ENCODE measurements at regions not wholly inside any gene's neighbourhood (a gene's known extent, or its start where the extent isn't known, plus 50 kb on each side); places are given as distances from the start of the nearest gene placed in this dataset.

DNA sequence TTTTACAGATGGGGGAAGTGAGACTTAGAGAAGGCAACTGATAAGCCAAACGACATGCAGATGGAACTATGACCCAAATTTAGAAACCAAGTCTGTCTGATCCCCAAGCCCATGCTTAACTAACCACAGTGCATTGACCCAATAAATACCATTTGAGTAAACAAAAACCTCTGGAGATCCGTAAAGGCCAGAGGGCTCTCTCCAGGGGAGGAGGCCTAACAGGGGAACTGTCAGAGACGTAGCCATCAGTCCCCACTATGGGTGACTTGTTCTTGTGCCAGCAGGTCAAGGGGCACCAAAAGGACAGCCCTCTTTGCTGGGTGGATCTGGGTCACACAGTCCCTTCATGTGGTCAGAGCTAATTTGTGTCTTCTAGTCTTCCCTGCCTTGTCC, 420.2 kb downstream of the BCOR start:
- in situ Hi-C loops (cut with HindIII; ENCODE audit: low sequenced_read_pairs) = no loop called here
- H3K4me3 ChIP-seq (ENCODE audit: low read depth, low read length) = no peak overlapping the region
- TF ChIP-seq, protein P1, sequence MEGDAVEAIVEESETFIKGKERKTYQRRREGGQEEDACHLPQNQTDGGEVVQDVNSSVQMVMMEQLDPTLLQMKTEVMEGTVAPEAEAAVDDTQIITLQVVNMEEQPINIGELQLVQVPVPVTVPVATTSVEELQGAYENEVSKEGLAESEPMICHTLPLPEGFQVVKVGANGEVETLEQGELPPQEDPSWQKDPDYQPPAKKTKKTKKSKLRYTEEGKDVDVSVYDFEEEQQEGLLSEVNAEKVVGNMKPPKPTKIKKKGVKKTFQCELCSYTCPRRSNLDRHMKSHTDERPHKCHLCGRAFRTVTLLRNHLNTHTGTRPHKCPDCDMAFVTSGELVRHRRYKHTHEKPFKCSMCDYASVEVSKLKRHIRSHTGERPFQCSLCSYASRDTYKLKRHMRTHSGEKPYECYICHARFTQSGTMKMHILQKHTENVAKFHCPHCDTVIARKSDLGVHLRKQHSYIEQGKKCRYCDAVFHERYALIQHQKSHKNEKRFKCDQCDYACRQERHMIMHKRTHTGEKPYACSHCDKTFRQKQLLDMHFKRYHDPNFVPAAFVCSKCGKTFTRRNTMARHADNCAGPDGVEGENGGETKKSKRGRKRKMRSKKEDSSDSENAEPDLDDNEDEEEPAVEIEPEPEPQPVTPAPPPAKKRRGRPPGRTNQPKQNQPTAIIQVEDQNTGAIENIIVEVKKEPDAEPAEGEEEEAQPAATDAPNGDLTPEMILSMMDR (IDR thresholded peaks at IDR 0.05; ENCODE audit: low read depth, low read length) = no peak
- no peak for DNase-seq (ENCODE audit: low read depth, low spot score)

DNA sequence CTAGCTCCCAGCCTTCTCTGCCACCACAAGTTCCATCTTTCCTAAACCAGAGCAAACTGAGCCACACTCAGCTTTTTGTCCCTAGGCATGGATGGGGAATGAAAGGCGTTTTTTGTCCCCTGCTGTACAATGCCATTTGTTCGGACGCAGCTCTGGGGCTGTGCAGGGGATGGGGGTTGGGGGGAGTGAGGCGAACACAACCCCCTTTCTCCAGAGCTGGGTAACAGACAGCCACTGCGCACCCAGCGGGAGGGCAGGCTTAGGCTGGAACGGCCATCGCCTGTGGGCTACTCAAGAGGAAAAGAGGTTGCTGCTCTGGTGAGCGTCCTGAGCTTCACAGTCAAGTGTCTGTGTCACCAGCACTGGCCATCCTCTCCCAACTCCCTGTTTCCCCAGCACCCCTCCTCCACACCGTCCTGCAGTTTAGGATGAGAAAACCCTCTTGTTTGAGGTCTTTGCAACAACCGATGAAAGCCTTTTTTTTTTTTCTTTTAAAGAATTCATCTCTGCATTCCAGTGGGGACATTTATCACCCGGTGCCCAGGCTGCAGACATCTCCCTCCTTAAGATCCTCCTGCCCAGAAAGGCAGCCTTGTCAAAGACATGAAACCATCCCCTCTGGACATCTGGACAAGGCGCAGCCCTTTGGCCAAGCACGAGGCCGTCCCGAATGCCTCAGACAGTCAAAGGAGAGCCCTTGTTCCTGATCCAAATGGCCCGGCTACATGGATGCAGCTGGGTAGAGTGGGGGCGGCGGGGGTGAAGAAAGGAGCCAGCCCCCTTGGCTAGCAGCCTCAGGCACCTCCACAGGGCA, 419.6 kb downstream of the BCOR start:
- TF ChIP-seq, protein P1 (IDR thresholded peaks at IDR 0.05; ENCODE audit: low read depth, low read length) = no peak
- no peak for DNase-seq (ENCODE audit: low read depth, low spot score)
- in situ Hi-C loops (cut with HindIII; ENCODE audit: low sequenced_read_pairs) = no loop called here
- H3K4me3 ChIP-seq (ENCODE audit: low read depth, low read length) = no peak overlapping the region

DNA sequence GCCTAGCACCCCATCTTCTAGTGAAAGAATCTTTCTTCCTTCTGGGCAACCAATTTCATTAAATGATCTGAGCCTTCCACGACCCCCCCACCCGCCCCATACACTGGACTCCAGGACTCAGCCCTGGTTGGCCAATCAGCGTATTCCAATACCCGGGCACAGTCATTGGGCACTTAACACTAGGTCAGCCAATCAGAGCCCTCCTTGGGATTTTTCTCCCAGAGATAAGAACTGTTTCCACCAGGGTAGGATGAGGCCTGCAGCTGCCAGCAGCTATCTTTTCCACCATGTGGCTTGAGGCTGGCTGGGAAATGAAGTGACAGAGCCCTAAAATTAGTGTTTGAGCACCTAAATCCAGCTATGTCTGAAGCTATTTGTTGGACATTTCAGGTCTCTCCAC, 418.8 kb downstream of the BCOR start:
- in situ Hi-C loops (cut with HindIII; ENCODE audit: low sequenced_read_pairs) = no loop called here
- DNase-seq (ENCODE audit: low read depth, low spot score) = no peak
- H3K4me3 ChIP-seq (ENCODE audit: low read depth, low read length) = no peak overlapping the region
- TF ChIP-seq, protein P1 (IDR thresholded peaks at IDR 0.05; ENCODE audit: low read depth, low read length) = no peak

DNA sequence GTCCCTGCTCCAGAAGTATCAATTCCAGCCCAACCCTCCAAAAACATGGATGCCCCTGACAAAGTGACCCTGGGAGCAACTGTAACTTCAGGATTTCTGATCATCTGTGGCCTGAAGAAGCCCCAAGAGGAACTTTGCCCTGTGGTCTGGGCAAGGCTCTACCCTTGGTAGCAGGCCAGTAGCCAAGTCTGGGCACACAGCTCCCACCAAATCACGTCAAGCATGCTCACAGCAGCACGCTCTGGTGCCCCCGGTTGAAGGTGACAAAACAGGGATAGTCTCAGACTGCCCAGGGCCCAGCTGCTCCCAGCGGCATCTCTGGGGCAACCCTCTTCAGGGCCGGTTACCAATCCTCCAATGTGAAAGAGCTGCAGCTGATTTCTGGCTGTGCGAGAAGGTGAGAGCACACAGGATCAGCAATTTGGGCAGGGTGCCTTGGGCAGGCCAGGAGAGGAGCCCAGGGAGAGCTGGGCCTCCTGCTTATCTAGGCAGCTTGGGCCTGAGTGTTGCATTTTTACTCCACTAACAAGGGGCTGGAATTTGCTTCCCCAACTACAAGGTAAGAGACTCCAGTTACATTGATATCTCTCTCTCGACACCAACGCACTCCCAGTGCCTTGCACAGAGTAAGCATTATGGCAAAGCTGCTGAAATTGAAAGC, 418.1 kb downstream of the BCOR start:
- in situ Hi-C loops (cut with HindIII; ENCODE audit: low sequenced_read_pairs) = no loop called here
- TF ChIP-seq, protein P1 (IDR thresholded peaks at IDR 0.05; ENCODE audit: low read depth, low read length) = no peak

DNA sequence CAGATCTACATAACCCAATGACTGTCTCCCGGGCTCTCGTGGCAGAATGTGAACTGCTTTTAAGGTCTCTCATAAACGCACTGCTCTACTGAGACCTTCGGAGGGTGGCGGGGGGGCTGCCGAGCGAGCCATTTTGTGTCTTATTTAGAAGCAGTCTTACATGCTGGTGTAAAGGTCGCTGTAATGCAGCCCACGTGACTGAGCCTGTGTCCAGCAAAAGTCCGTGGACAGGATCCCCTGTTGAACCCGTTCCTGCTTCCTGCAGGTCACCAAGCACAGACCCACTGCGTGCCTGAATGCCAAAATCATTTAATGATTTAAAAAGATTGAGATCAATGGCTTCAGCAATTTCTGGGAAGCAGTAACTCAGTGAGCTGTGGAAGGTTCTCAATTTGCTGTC, 415.9 kb downstream of the BCOR start:
- in situ Hi-C loops (cut with HindIII; ENCODE audit: low sequenced_read_pairs) = no loop called here
- no peak for DNase-seq (ENCODE audit: low read depth, low spot score)
- no peak overlapping the region for H3K4me3 ChIP-seq (ENCODE audit: low read depth, low read length)
- TF ChIP-seq, protein P1 (IDR thresholded peaks at IDR 0.05; ENCODE audit: low read depth, low read length) = no peak

More for the DNA sequence above, 418.1 kb downstream of the BCOR start:
- no peak for DNase-seq (ENCODE audit: low read depth, low spot score)
- no peak overlapping the region for H3K4me3 ChIP-seq (ENCODE audit: low read depth, low read length)

DNA sequence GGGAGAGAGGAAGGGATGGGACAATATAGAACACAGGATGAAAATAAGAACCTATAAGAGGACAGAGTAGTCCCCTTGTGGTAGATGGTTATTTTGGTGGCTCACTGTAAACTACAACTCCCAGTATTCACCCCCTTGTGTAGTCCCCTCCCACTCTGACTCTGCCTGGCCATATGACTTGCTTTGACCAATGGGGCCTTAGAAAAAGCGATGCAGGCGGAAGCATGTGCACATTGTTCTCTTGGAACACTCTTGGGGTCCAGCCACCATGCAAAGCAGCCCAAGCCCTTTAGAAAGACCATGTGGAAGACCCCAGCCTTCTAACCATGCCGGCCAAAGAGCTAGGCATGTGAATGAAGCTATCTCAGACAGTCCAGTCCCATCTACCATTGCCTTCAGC, 415.0 kb downstream of the BCOR start:
- TF ChIP-seq, protein P1 (IDR thresholded peaks at IDR 0.05; ENCODE audit: low read depth, low read length) = no peak
- no peak overlapping the region for H3K4me3 ChIP-seq (ENCODE audit: low read depth, low read length)
- DNase-seq (ENCODE audit: low read depth, low spot score) = no peak
- in situ Hi-C loops (cut with HindIII; ENCODE audit: low sequenced_read_pairs) = no loop called here
